Mesothelial cell of epicardium (in vitro differentiated cells): ENCODE measurements at regions not wholly inside any gene's neighbourhood (a gene's known extent, or its start where the extent isn't known, plus 50 kb on each side); places are given as distances from the start of the nearest gene placed in this dataset.

ENCODE experiments used
- DNase-seq, 2 experiments: peaks; one replicate each; pipeline ENCODE4 v3.0.0; 2021; ENCODE audit warnings: low spot score in 2 of 2; ENCODE audit not compliant: unreplicated experiment in 2 of 2
- H3K27ac Mint-ChIP-seq: 2 replicates; pipeline ENCODE4 v1.8.0; 2021; ENCODE audit warnings: mixed read lengths
- H3K27me3 Mint-ChIP-seq: 2 replicates; pipeline ENCODE4 v1.8.0; 2021; ENCODE audit warnings: low read depth, mixed read lengths
- H3K36me3 Mint-ChIP-seq: 2 replicates; pipeline ENCODE4 v1.8.0; 2021; ENCODE audit warnings: mixed read lengths
- H3K4me1 Mint-ChIP-seq: 2 replicates; pipeline ENCODE4 v1.8.0; 2021; ENCODE audit warnings: mixed read lengths
- H3K4me3 Mint-ChIP-seq: 2 replicates; pipeline ENCODE4 v1.8.0; 2021; ENCODE audit warnings: mild to moderate bottlenecking, moderate library complexity, mixed read lengths
- H3K9me3 Mint-ChIP-seq: 2 replicates; pipeline ENCODE4 v1.8.0; 2021; ENCODE audit warnings: mixed read lengths
- CTCF ChIP-seq: fragments of 200-600 bp; sonication (generic); IDR thresholded peaks from one replicate; pipeline ENCODE4 v1.5.0; 2021; ENCODE audit warnings: antibody characterized with exemption; ENCODE audit not compliant: unreplicated experiment

DNA sequence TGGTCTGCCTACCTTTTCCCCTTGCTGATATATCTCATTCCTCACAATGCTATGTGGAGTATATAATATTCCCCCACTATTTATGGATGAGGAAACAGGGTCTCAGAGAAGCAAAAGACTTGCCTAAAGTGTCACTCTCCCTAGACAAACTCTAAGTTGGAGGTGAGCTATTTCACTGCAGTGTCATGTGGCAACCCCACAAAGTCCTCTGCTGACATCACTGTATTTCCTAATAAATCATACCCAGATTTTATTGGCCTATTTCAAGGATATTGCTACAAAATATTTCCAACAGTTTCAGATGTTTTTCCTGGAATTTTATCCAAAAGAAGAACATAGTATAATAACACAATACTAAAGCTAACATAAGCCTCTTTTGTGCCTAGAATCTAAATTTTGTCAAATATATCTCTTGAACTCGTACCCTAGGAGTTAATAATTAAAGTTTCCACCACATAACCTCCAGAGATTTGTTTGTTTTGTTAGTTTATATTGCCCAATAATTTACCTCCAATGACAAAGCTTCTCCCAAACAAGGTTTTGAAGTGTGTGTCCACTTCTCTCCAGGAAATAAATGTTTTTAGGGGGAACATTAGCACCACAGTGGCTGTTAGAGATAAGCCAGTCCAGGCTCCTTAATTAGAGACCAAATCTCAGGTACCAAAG, 215.1 kb downstream of the ASCL1 start:
- TF ChIP-seq CTCF = no peak
- H3K27me3 Mint-ChIP-seq = peaks cover 9% of the 10 kb centered on the region
- peaks cover 2% of the 10 kb centered on the region for H3K9me3 Mint-ChIP-seq
- H3K27ac Mint-ChIP-seq = no peak overlapping the region
- H3K4me1 Mint-ChIP-seq = no peaks in the 10 kb centered on the region
- no peak for DNase-seq
- H3K36me3 Mint-ChIP-seq = no peaks in the 10 kb centered on the region
- H3K4me3 Mint-ChIP-seq = no peak overlapping the region

- no peak for DNase-seq
- H3K4me3 Mint-ChIP-seq = no peak overlapping the region
- no peak for TF ChIP-seq CTCF
- H3K27ac Mint-ChIP-seq = no peak overlapping the region
- peaks cover 20% of the 10 kb centered on the region for H3K27me3 Mint-ChIP-seq
- H3K36me3 Mint-ChIP-seq = no peaks in the 10 kb centered on the region
- no peaks in the 10 kb centered on the region for H3K9me3 Mint-ChIP-seq
- no peaks in the 10 kb centered on the region for H3K4me1 Mint-ChIP-seq
Observed at GRCh38 chr12:103175625-103176024, 218.2 kb downstream of the ASCL1 start.

- Mint-ChIP-seq H3K9me3 (no peaks in the 10 kb centered on the region), H3K4me1 (no peaks in the 10 kb centered on the region), H3K27ac (no peak overlapping the region), H3K4me3 (no peak overlapping the region), H3K27me3 (peaks cover 20% of the 10 kb centered on the region), H3K36me3 (no peaks in the 10 kb centered on the region)
- no peak for TF ChIP-seq CTCF
- no peak for DNase-seq
Observed at GRCh38 chr12:103177639-103178255, 220.3 kb downstream of the ASCL1 start.

- Mint-ChIP-seq H3K27ac (no peak overlapping the region), H3K27me3 (peaks cover 19% of the 10 kb centered on the region), H3K4me1 (no peaks in the 10 kb centered on the region), H3K9me3 (no peaks in the 10 kb centered on the region), H3K4me3 (no peak overlapping the region), H3K36me3 (no peaks in the 10 kb centered on the region)
- DNase-seq = no peak
- no peak for TF ChIP-seq CTCF
Observed at GRCh38 chr12:103178366-103179080, 221.0 kb downstream of the ASCL1 start.

DNA sequence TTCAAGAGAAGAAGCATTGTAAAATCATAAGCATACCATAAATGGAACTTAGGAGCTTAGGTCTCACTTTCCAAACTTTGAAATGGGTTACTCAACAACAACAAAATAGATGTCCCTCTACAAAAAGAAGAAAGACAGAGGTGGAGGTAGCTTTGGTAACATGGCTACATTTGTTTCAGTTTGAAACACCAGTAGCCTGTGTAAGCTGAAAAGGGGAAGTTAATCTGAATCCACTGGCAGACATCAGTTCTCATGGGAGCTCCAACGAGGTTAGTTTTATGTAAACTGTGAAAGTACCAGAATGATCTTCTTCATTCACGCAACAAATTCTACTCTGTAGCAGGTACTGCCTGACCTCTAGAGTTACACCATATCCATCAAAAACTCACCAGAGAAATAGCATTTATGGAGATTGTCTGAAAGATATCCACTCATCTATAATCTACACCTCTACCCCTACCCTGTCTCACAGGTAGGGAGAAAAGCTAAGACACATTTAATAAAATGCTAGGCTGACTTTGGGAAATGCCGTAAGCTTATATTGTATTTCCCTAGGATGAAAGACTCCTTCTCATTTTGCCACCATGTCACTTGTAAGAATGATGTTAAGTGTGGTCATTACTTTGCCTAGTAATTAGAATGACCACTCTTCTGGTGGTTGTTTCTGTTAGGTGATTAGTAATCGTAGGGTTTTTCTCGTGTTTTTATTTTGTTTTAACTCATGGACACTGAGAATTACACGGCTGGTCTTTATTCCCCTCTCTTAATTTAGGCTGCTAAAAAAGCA, 224.1 kb downstream of the ASCL1 start:
- H3K27me3 Mint-ChIP-seq = peaks cover 15% of the 10 kb centered on the region
- H3K4me1 Mint-ChIP-seq = no peaks in the 10 kb centered on the region
- no peak overlapping the region for H3K27ac Mint-ChIP-seq
- no peaks in the 10 kb centered on the region for H3K36me3 Mint-ChIP-seq
- TF ChIP-seq CTCF = no peak
- no peak for DNase-seq
- peaks cover 7% of the 10 kb centered on the region for H3K9me3 Mint-ChIP-seq
- H3K4me3 Mint-ChIP-seq = no peak overlapping the region
